IPS DF 6.9 (cell line): ENCODE measurements at regions not wholly inside any gene's neighbourhood (a gene's known extent, or its start where the extent isn't known, plus 50 kb on each side); places are given as distances from the start of the nearest gene placed in this dataset.

Source experiments
- DNase-seq: peaks from one replicate; pipeline ENCODE4 v3.0.0-alpha.2; 2013; ENCODE audit warnings: low read depth, low spot score
- H3K27ac ChIP-seq: one replicate; pipeline ENCODE4 v1.5.1; 2013; ENCODE audit warnings: low read length, control low read depth
- H3K27me3 ChIP-seq: 2 replicates; pipeline ENCODE4 v1.6.1; 2013; ENCODE audit warnings: mild to moderate bottlenecking, low read length; ENCODE audit not compliant: control insufficient read depth, insufficient read depth
- H3K36me3 ChIP-seq: 2 replicates; pipeline ENCODE4 v1.6.1; 2013; ENCODE audit warnings: low read length; ENCODE audit not compliant: control insufficient read depth, insufficient read depth
- H3K4me1 ChIP-seq: 2 replicates; pipeline ENCODE4 v1.6.1; 2013; ENCODE audit warnings: low read length; ENCODE audit not compliant: control insufficient read depth, insufficient read depth
- H3K4me3 ChIP-seq: 2 replicates; pipeline ENCODE4 v1.5.1; 2013; ENCODE audit warnings: mild to moderate bottlenecking, low read length
- H3K9me3 ChIP-seq: 2 replicates; pipeline ENCODE4 v1.6.1; 2013; ENCODE audit warnings: low read length, inconsistent platforms; ENCODE audit not compliant: control insufficient read depth, insufficient read depth
- whole genome bisulfite sequencing: extraction: QIAGEN DNeasy Blood & Tissue Kit; methylation state at CpG from one replicate; pipeline ENCODE4 v1.1.7; 2013; ENCODE audit warnings: mixed read lengths, missing lambda C conversion rate; ENCODE audit not compliant: insufficient read length, insufficient coverage; 5-methylcytosine and 5-hydroxymethylcytosine counted together

GRCh38 chr3:90007778-90008499 is 900.5 kb downstream of the EPHA3 start:
- no peaks in the 10 kb centered on the region for H3K36me3 ChIP-seq
- H3K9me3 ChIP-seq: no peaks in the 10 kb centered on the region
- no peaks in the 10 kb centered on the region for H3K27me3 ChIP-seq
- WGBS: no CpG with 5 or more reads among the region's 3 CpGs
- H3K4me1 ChIP-seq: no peaks in the 10 kb centered on the region
- H3K4me3 ChIP-seq: no peak overlapping the region
- no peak for DNase-seq
- no peak overlapping the region for H3K27ac ChIP-seq

- H3K36me3 ChIP-seq: no peaks in the 10 kb centered on the region
- no CpG with 5 or more reads among the region's 3 CpGs for WGBS
- no peaks in the 10 kb centered on the region for H3K27me3 ChIP-seq
- H3K27ac ChIP-seq: no peak overlapping the region
- no peak for DNase-seq
- no peaks in the 10 kb centered on the region for H3K4me1 ChIP-seq
- no peak overlapping the region for H3K4me3 ChIP-seq
- no peaks in the 10 kb centered on the region for H3K9me3 ChIP-seq
Observed at GRCh38 chr3:90010341-90010740, 902.9 kb downstream of the EPHA3 start.

- no peak for DNase-seq
- Histone ChIP-seq H3K27me3 (no peaks in the 10 kb centered on the region), H3K4me3 (no peak overlapping the region), H3K36me3 (no peaks in the 10 kb centered on the region), H3K4me1 (no peaks in the 10 kb centered on the region), H3K27ac (no peak overlapping the region), H3K9me3 (no peaks in the 10 kb centered on the region)
- no CpG with 5 or more reads among the region's 5 CpGs for WGBS
Observed at GRCh38 chr3:90011131-90011530, 903.7 kb downstream of the EPHA3 start.

- no CpG with 5 or more reads among the region's 4 CpGs for WGBS
- Histone ChIP-seq H3K4me1 (no peaks in the 10 kb centered on the region), H3K27me3 (no peaks in the 10 kb centered on the region), H3K27ac (no peak overlapping the region), H3K36me3 (no peaks in the 10 kb centered on the region), H3K4me3 (no peak overlapping the region), H3K9me3 (no peaks in the 10 kb centered on the region)
- DNase-seq: no peak
Observed at GRCh38 chr3:90011596-90011995, 904.2 kb downstream of the EPHA3 start.

GRCh38 chr3:90011996-90012395 is 904.6 kb downstream of the EPHA3 start:
- DNase-seq: no peak
- no peak overlapping the region for H3K27ac ChIP-seq
- H3K9me3 ChIP-seq: no peaks in the 10 kb centered on the region
- WGBS: no CpG with 5 or more reads among the region's 2 CpGs
- no peaks in the 10 kb centered on the region for H3K4me1 ChIP-seq
- H3K27me3 ChIP-seq: no peaks in the 10 kb centered on the region
- H3K36me3 ChIP-seq: no peaks in the 10 kb centered on the region
- H3K4me3 ChIP-seq: no peak overlapping the region

GRCh38 chr3:90015688-90016356 is 908.4 kb downstream of the EPHA3 start:
- WGBS: no CpG with 5 or more reads among the region's 4 CpGs
- Histone ChIP-seq H3K9me3 (no peaks in the 10 kb centered on the region), H3K27me3 (no peaks in the 10 kb centered on the region), H3K4me3 (no peak overlapping the region), H3K4me1 (no peaks in the 10 kb centered on the region), H3K27ac (no peak overlapping the region), H3K36me3 (no peaks in the 10 kb centered on the region)
- no peak for DNase-seq

GRCh38 chr3:90016555-90016954 is 909.1 kb downstream of the EPHA3 start:
- Histone ChIP-seq H3K9me3 (no peaks in the 10 kb centered on the region), H3K27ac (no peak overlapping the region), H3K36me3 (no peaks in the 10 kb centered on the region), H3K4me1 (no peaks in the 10 kb centered on the region), H3K27me3 (no peaks in the 10 kb centered on the region), H3K4me3 (no peak overlapping the region)
- no CpG with 5 or more reads among the region's 4 CpGs for WGBS
- DNase-seq: no peak

- Histone ChIP-seq H3K36me3 (no peaks in the 10 kb centered on the region), H3K4me1 (no peaks in the 10 kb centered on the region), H3K27ac (no peak overlapping the region), H3K4me3 (no peak overlapping the region), H3K27me3 (no peaks in the 10 kb centered on the region), H3K9me3 (no peaks in the 10 kb centered on the region)
- WGBS: no CpG with 5 or more reads among the region's 1 CpG
- DNase-seq: no peak
Observed at GRCh38 chr3:90018779-90019178, 911.4 kb downstream of the EPHA3 start.

GRCh38 chr3:90025019-90025418 is 917.6 kb downstream of the EPHA3 start:
- H3K27ac ChIP-seq: no peak overlapping the region
- no CpG with 5 or more reads among the region's 2 CpGs for WGBS
- DNase-seq: no peak
- H3K9me3 ChIP-seq: no peaks in the 10 kb centered on the region
- H3K36me3 ChIP-seq: no peaks in the 10 kb centered on the region
- H3K27me3 ChIP-seq: no peaks in the 10 kb centered on the region
- no peaks in the 10 kb centered on the region for H3K4me1 ChIP-seq
- H3K4me3 ChIP-seq: no peak overlapping the region

GRCh38 chr3:90026406-90026805 is 919.0 kb downstream of the EPHA3 start:
- H3K9me3 ChIP-seq: no peaks in the 10 kb centered on the region
- WGBS: no CpG with 5 or more reads among the region's 2 CpGs
- H3K4me3 ChIP-seq: no peak overlapping the region
- H3K36me3 ChIP-seq: no peaks in the 10 kb centered on the region
- no peak for DNase-seq
- no peak overlapping the region for H3K27ac ChIP-seq
- no peaks in the 10 kb centered on the region for H3K27me3 ChIP-seq
- no peaks in the 10 kb centered on the region for H3K4me1 ChIP-seq

- Histone ChIP-seq H3K4me3 (no peak overlapping the region), H3K27me3 (no peaks in the 10 kb centered on the region), H3K27ac (no peak overlapping the region), H3K36me3 (no peaks in the 10 kb centered on the region), H3K9me3 (no peaks in the 10 kb centered on the region), H3K4me1 (0 out of 2 replicates have a peak, but pooled peaks cover 1% of the 10 kb centered on the region)
- DNase-seq: no peak
Observed at GRCh38 chr3:90031121-90031520, 923.7 kb downstream of the EPHA3 start.
